Adrenal gland (tissue), 5 donors: ENCODE measurements at regions not wholly inside any gene's neighbourhood (a gene's known extent, or its start where the extent isn't known, plus 50 kb on each side); places are given as distances from the start of the nearest gene placed in this dataset.

ENCODE experiments used
- POLR2A ChIP-seq, 2 donors: fragments of 450-650 bp; IDR thresholded peaks; one replicate each; pipeline ENCODE4 v1.6.1; 2017; ENCODE audit warnings: antibody characterized with exemption in 2 of 2, mild to moderate bottlenecking in 2 of 2, moderate library complexity in 1 of 2
- TF ChIP-seq, protein P1 (sequence below), 6 experiments: fragments of 450-650 bp in 4 of 6; fragments of 200-600 bp in 2 of 6; sonication (generic) in 1 of 6; IDR thresholded peaks; 1 replicate in 5 of 6; 2 replicates in 1 of 6; pipeline versions ENCODE4 v1.5.1 to v1.8.0; 2016 to 2021; ENCODE audit warnings: antibody characterized with exemption in 6 of 6, mild to moderate bottlenecking in 2 of 6, moderate library complexity in 1 of 6
- donor health status: DM: no; HTN: no; CAD: no.

DNA sequence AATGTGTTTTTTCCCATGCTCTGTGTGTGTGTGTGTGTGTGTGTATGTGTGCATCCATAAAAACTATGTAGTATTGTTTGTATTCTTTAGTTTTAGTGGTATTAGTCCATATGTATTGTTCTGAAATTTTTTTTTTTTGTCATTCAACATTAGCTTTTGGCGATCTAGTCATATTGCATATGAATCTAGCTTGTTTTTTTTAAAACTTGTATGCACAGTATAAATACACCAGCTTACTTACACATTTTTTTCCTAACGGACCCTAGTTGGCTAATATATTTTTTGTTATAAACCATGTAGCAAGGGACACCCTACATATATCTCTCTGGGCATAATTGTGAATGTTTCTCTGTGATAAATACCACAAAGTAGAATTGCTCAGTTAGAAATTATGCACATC lies 359.7 kb downstream of the SRGAP2C start:
- TF ChIP-seq, protein P1, sequence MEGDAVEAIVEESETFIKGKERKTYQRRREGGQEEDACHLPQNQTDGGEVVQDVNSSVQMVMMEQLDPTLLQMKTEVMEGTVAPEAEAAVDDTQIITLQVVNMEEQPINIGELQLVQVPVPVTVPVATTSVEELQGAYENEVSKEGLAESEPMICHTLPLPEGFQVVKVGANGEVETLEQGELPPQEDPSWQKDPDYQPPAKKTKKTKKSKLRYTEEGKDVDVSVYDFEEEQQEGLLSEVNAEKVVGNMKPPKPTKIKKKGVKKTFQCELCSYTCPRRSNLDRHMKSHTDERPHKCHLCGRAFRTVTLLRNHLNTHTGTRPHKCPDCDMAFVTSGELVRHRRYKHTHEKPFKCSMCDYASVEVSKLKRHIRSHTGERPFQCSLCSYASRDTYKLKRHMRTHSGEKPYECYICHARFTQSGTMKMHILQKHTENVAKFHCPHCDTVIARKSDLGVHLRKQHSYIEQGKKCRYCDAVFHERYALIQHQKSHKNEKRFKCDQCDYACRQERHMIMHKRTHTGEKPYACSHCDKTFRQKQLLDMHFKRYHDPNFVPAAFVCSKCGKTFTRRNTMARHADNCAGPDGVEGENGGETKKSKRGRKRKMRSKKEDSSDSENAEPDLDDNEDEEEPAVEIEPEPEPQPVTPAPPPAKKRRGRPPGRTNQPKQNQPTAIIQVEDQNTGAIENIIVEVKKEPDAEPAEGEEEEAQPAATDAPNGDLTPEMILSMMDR (IDR thresholded peaks at IDR 0.05): no peak
- TF ChIP-seq POLR2A (IDR thresholded peaks at IDR 0.05): no peak
